Thoracic aorta (tissue), 2 donors: ENCODE measurements at regions not wholly inside any gene's neighbourhood (a gene's known extent, or its start where the extent isn't known, plus 50 kb on each side); places are given as distances from the start of the nearest gene placed in this dataset.
A peak's percentile ranks its signal among the peaks of the same experiment; 100 is the strongest.

Source experiments
- ATAC-seq: fragments of 150-250 bp; one replicate; pipeline ENCODE4 v1.8.0; 2017; ENCODE audit warnings: low read depth; ENCODE audit not compliant: insufficient number of reproducible peaks, low FRiP score
- DNase-seq: peaks from one replicate; pipeline ENCODE4 v3.0.0-alpha.2; 2020; ENCODE audit warnings: low spot score
- H3K27ac ChIP-seq, 2 donors: fragments of 200-600 bp; sonication (generic); 1 replicate in 1 of 2; 2 replicates in 1 of 2; pipeline ENCODE4 v1.5.1; 2016; ENCODE audit warnings: mild to moderate bottlenecking in 2 of 2, moderate library complexity in 2 of 2
- H3K27me3 ChIP-seq: fragments of 200-600 bp; sonication (generic); replicated peaks from 2 replicates; pipeline ENCODE4 v1.6.0; 2016; ENCODE audit warnings: mild to moderate bottlenecking; ENCODE audit not compliant: insufficient read depth
- H3K36me3 ChIP-seq: fragments of 200-600 bp; sonication (generic); one replicate; pipeline ENCODE4 v1.5.1; 2016
- H3K4me1 ChIP-seq, 2 donors: fragments of 200-600 bp; sonication (generic); 1 replicate in 1 of 2; 2 replicates in 1 of 2; pipeline versions ENCODE4 v1.5.1 to v1.6.0; 2016; ENCODE audit warnings: low read depth in 2 of 2, mild to moderate bottlenecking in 1 of 2; ENCODE audit not compliant: control insufficient read depth in 1 of 2
- H3K4me3 ChIP-seq: fragments of 200-600 bp; sonication (generic); 2 replicates; pipeline ENCODE4 v1.5.1; 2016; ENCODE audit warnings: mild to moderate bottlenecking
- H3K9me3 ChIP-seq: fragments of 200-600 bp; sonication (generic); 2 replicates; pipeline ENCODE4 v1.5.1; 2016
- CTCF ChIP-seq: fragments of 200-600 bp; sonication (generic); IDR thresholded peaks from one replicate; pipeline ENCODE4 v1.5.1; 2019; ENCODE audit warnings: antibody characterized with exemption

- no peak overlapping the region for H3K4me3 ChIP-seq
- no peaks in the 10 kb centered on the region for H3K36me3 ChIP-seq
- peaks cover 9 to 30% of the 10 kb centered on the region in 2 donors for H3K4me1 ChIP-seq
- H3K9me3 ChIP-seq: no peaks in the 10 kb centered on the region
- DNase-seq: no peak
- no peak for TF ChIP-seq CTCF
- no peaks in the 10 kb centered on the region for H3K27me3 ChIP-seq
- H3K27ac ChIP-seq: peak overlapping the region; percentile 19 to 45
- ATAC-seq: no peak
Measured at GRCh38 chr3:27596921-27597320, 112.7 kb upstream of the SLC4A7 start.

- ATAC-seq (no peak), DNase-seq (no peak)
- Histone ChIP-seq H3K9me3 (no peaks in the 10 kb centered on the region), H3K4me1 (peaks cover 14 to 35% of the 10 kb centered on the region in 2 donors), H3K27ac (peak overlapping the region; percentile 19 to 45), H3K27me3 (no peaks in the 10 kb centered on the region), H3K36me3 (no peaks in the 10 kb centered on the region), H3K4me3 (no peak overlapping the region)
- TF ChIP-seq CTCF: no peak
Measured at GRCh38 chr3:27596334-27596841, 112.2 kb upstream of the SLC4A7 start.

- H3K27ac ChIP-seq: peak overlapping the region; percentile 6 to 12
- no peak for TF ChIP-seq CTCF
- ATAC-seq: no peak
Measured at GRCh38 chr3:27594096-27594690, 110.0 kb upstream of the SLC4A7 start.

GRCh38 chr3:27593173-27593572 lies 109.0 kb upstream of the SLC4A7 start:
- no peak for TF ChIP-seq CTCF
- no peaks in the 10 kb centered on the region for H3K27me3 ChIP-seq
- no peak for DNase-seq
- H3K27ac ChIP-seq: no peak overlapping the region
- no peak overlapping the region for H3K4me3 ChIP-seq
- H3K36me3 ChIP-seq: no peaks in the 10 kb centered on the region
- ATAC-seq: no peak
- H3K9me3 ChIP-seq: no peaks in the 10 kb centered on the region
- H3K4me1 ChIP-seq: peaks cover 28 to 57% of the 10 kb centered on the region in 2 donors

More at GRCh38 chr3:27594096-27594690, 110.0 kb upstream of the SLC4A7 start:
- no peak for DNase-seq
- Histone ChIP-seq H3K27me3 (no peaks in the 10 kb centered on the region), H3K4me3 (no peak overlapping the region), H3K36me3 (no peaks in the 10 kb centered on the region), H3K4me1 (peaks cover 28 to 57% of the 10 kb centered on the region in 2 donors), H3K9me3 (no peaks in the 10 kb centered on the region)

- ATAC-seq (no peak), DNase-seq (no peak)
- peak overlapping the region; percentile 73 to 80 for H3K27ac ChIP-seq
- H3K4me3 ChIP-seq: peak overlapping the region; percentile 43
- no peaks in the 10 kb centered on the region for H3K27me3 ChIP-seq
- TF ChIP-seq CTCF: no peak
- no peaks in the 10 kb centered on the region for H3K36me3 ChIP-seq
- H3K4me1 ChIP-seq: peaks cover 25 to 49% of the 10 kb centered on the region in 2 donors
- no peaks in the 10 kb centered on the region for H3K9me3 ChIP-seq
Measured at GRCh38 chr3:27591312-27592210, 107.4 kb upstream of the SLC4A7 start.
